SJCRH30 (cell line): ENCODE measurements at regions not wholly inside any gene's neighbourhood (a gene's known extent, or its start where the extent isn't known, plus 50 kb on each side); places are given as distances from the start of the nearest gene placed in this dataset.

Experiments used
- DNase-seq, 2 experiments: peaks; one replicate each; pipeline ENCODE4 v3.0.0-alpha.2; 2015 to 2020
- H3K27ac ChIP-seq: fragments of 250-450 bp; sonication (Bioruptor Pico); 2 replicates; pipeline ENCODE4 v1.5.1; 2020; ENCODE audit warnings: mild to moderate bottlenecking, moderate library complexity
- H3K27me3 ChIP-seq: fragments of 250-450 bp; sonication (Bioruptor Pico); 2 replicates; pipeline ENCODE4 v1.5.1; 2020; ENCODE audit warnings: mild to moderate bottlenecking, moderate library complexity
- H3K36me3 ChIP-seq: fragments of 250-450 bp; sonication (Bioruptor Pico); 2 replicates; pipeline ENCODE4 v1.5.1; 2020; ENCODE audit warnings: mild to moderate bottlenecking, moderate library complexity
- H3K4me1 ChIP-seq: fragments of 250-450 bp; sonication (Bioruptor Pico); 2 replicates; pipeline ENCODE4 v1.5.1; 2020; ENCODE audit warnings: mild to moderate bottlenecking, moderate library complexity
- H3K4me3 ChIP-seq: fragments of 250-450 bp; sonication (Bioruptor Pico); 2 replicates; pipeline ENCODE4 v1.5.1; 2020; ENCODE audit warnings: mild to moderate bottlenecking, moderate library complexity
- H3K9me3 ChIP-seq: fragments of 250-450 bp; sonication (Bioruptor Pico); replicated peaks from 2 replicates; pipeline ENCODE4 v1.5.1; 2020; ENCODE audit warnings: mild to moderate bottlenecking, moderate library complexity

- H3K4me3 ChIP-seq: no peak overlapping the region
- DNase-seq: no peak
- H3K36me3 ChIP-seq: no peaks in the 10 kb centered on the region
- H3K9me3 ChIP-seq: no peaks in the 10 kb centered on the region
- H3K4me1 ChIP-seq: no peaks in the 10 kb centered on the region
- no peaks in the 10 kb centered on the region for H3K27me3 ChIP-seq
- H3K27ac ChIP-seq: no peak overlapping the region
Measured at GRCh38 chr15:97059281-97059680, 728.8 kb downstream of the NR2F2 start.

- Histone ChIP-seq H3K9me3 (no peaks in the 10 kb centered on the region), H3K4me1 (no peaks in the 10 kb centered on the region), H3K4me3 (no peak overlapping the region), H3K27ac (no peak overlapping the region), H3K27me3 (no peaks in the 10 kb centered on the region), H3K36me3 (no peaks in the 10 kb centered on the region)
- no peak for DNase-seq
Measured at GRCh38 chr15:97061392-97061791, 730.9 kb downstream of the NR2F2 start.

GRCh38 chr15:97071668-97072067 is 741.2 kb downstream of the NR2F2 start:
- Histone ChIP-seq H3K4me3 (no peak overlapping the region), H3K36me3 (no peaks in the 10 kb centered on the region), H3K27ac (no peak overlapping the region), H3K4me1 (no peaks in the 10 kb centered on the region), H3K27me3 (no peaks in the 10 kb centered on the region), H3K9me3 (peaks cover 3% of the 10 kb centered on the region; the same call in 1 of the 2 replicates)
- no peak for DNase-seq

- H3K4me1 ChIP-seq: peaks cover 3% of the 10 kb centered on the region
- H3K27me3 ChIP-seq: no peaks in the 10 kb centered on the region
- no peaks in the 10 kb centered on the region for H3K36me3 ChIP-seq
- H3K9me3 ChIP-seq: peaks cover 3% of the 10 kb centered on the region
- no peak for DNase-seq
- H3K27ac ChIP-seq: no peak overlapping the region
- H3K4me3 ChIP-seq: no peak overlapping the region
Measured at GRCh38 chr15:97072545-97072944, 742.0 kb downstream of the NR2F2 start.

- peaks cover 3% of the 10 kb centered on the region for H3K9me3 ChIP-seq
- no peak for DNase-seq
- H3K36me3 ChIP-seq: no peaks in the 10 kb centered on the region
- H3K27ac ChIP-seq: no peak overlapping the region
- no peaks in the 10 kb centered on the region for H3K27me3 ChIP-seq
- peaks cover 18% of the 10 kb centered on the region for H3K4me1 ChIP-seq
- no peak overlapping the region for H3K4me3 ChIP-seq
Measured at GRCh38 chr15:97076011-97076410, 745.5 kb downstream of the NR2F2 start.

GRCh38 chr15:97077975-97078374 is 747.5 kb downstream of the NR2F2 start:
- no peaks in the 10 kb centered on the region for H3K36me3 ChIP-seq
- H3K9me3 ChIP-seq: peaks cover 3% of the 10 kb centered on the region
- peaks cover 18% of the 10 kb centered on the region for H3K4me1 ChIP-seq
- peak in 1 of 2 experiments; percentile 55 for DNase-seq
- H3K27ac ChIP-seq: peak overlapping the region; percentile 82
- no peaks in the 10 kb centered on the region for H3K27me3 ChIP-seq
- peak overlapping the region; percentile 48 for H3K4me3 ChIP-seq

- H3K4me1 ChIP-seq: peaks cover 18% of the 10 kb centered on the region
- DNase-seq: peak; percentile 64 to 86
- H3K9me3 ChIP-seq: peaks cover 3% of the 10 kb centered on the region
- no peaks in the 10 kb centered on the region for H3K27me3 ChIP-seq
- H3K36me3 ChIP-seq: no peaks in the 10 kb centered on the region
- H3K4me3 ChIP-seq: peak overlapping the region; percentile 48
- peak overlapping the region; percentile 82 for H3K27ac ChIP-seq
Measured at GRCh38 chr15:97078591-97078990, 748.1 kb downstream of the NR2F2 start.

- H3K36me3 ChIP-seq: no peaks in the 10 kb centered on the region
- H3K4me3 ChIP-seq: no peak overlapping the region
- DNase-seq: no peak
- H3K27ac ChIP-seq: no peak overlapping the region
- H3K9me3 ChIP-seq: no peaks in the 10 kb centered on the region; the same call in 1 of the 2 replicates
- no peaks in the 10 kb centered on the region for H3K27me3 ChIP-seq
- peaks cover 35% of the 10 kb centered on the region for H3K4me1 ChIP-seq
Measured at GRCh38 chr15:97081666-97082226, 751.2 kb downstream of the NR2F2 start.

- Histone ChIP-seq H3K36me3 (no peaks in the 10 kb centered on the region), H3K4me1 (peaks cover 29% of the 10 kb centered on the region), H3K27me3 (no peaks in the 10 kb centered on the region), H3K9me3 (no peaks in the 10 kb centered on the region), H3K4me3 (no peak overlapping the region), H3K27ac (no peak overlapping the region)
- DNase-seq: no peak
Measured at GRCh38 chr15:97082830-97083229, 752.3 kb downstream of the NR2F2 start.

GRCh38 chr15:97084650-97085049 is 754.1 kb downstream of the NR2F2 start:
- Histone ChIP-seq H3K9me3 (no peaks in the 10 kb centered on the region), H3K27ac (peak overlapping the region; percentile 50), H3K36me3 (no peaks in the 10 kb centered on the region), H3K4me1 (peaks cover 17% of the 10 kb centered on the region), H3K4me3 (no peak overlapping the region), H3K27me3 (no peaks in the 10 kb centered on the region)
- peak; percentile 28 to 74 for DNase-seq

- DNase-seq: peak in 1 of 2 experiments; percentile 10
- H3K9me3 ChIP-seq: no peaks in the 10 kb centered on the region
- no peaks in the 10 kb centered on the region for H3K36me3 ChIP-seq
- no peak overlapping the region for H3K27ac ChIP-seq
- H3K4me1 ChIP-seq: peaks cover 27% of the 10 kb centered on the region
- H3K4me3 ChIP-seq: no peak overlapping the region
- no peaks in the 10 kb centered on the region for H3K27me3 ChIP-seq
Measured at GRCh38 chr15:97085731-97086130, 755.2 kb downstream of the NR2F2 start.

- Histone ChIP-seq H3K9me3 (no peaks in the 10 kb centered on the region), H3K36me3 (no peaks in the 10 kb centered on the region), H3K27me3 (no peaks in the 10 kb centered on the region), H3K4me1 (peaks cover 28% of the 10 kb centered on the region), H3K27ac (no peak overlapping the region), H3K4me3 (no peak overlapping the region)
- no peak for DNase-seq
Measured at GRCh38 chr15:97087006-97087741, 756.7 kb downstream of the NR2F2 start.

- H3K4me1 ChIP-seq: peaks cover 11% of the 10 kb centered on the region; the same call in 1 of the 2 replicates
Measured at GRCh38 chr15:97091093-97091492, 760.6 kb downstream of the NR2F2 start.

GRCh38 chr15:97092656-97093055 is 762.2 kb downstream of the NR2F2 start:
- Histone ChIP-seq H3K4me3 (no peak overlapping the region), H3K27me3 (no peaks in the 10 kb centered on the region), H3K4me1 (peaks cover 11% of the 10 kb centered on the region; the same call in 1 of the 2 replicates), H3K36me3 (no peaks in the 10 kb centered on the region), H3K27ac (no peak overlapping the region), H3K9me3 (no peaks in the 10 kb centered on the region)
- DNase-seq: no peak

More at GRCh38 chr15:97091093-97091492, 760.6 kb downstream of the NR2F2 start:
- H3K9me3 ChIP-seq: no peaks in the 10 kb centered on the region
- no peak overlapping the region for H3K27ac ChIP-seq
- H3K4me3 ChIP-seq: no peak overlapping the region
- no peaks in the 10 kb centered on the region for H3K36me3 ChIP-seq
- no peak for DNase-seq
- no peaks in the 10 kb centered on the region for H3K27me3 ChIP-seq

- H3K36me3 ChIP-seq: no peaks in the 10 kb centered on the region
- DNase-seq: no peak
- H3K27ac ChIP-seq: no peak overlapping the region
- no peaks in the 10 kb centered on the region for H3K9me3 ChIP-seq
- no peaks in the 10 kb centered on the region for H3K27me3 ChIP-seq
- H3K4me3 ChIP-seq: no peak overlapping the region
- no peaks in the 10 kb centered on the region; the same call in 1 of the 2 replicates for H3K4me1 ChIP-seq
Measured at GRCh38 chr15:97096303-97096835, 765.9 kb downstream of the NR2F2 start.
